ENCODE measurements at regions not wholly inside any gene's neighbourhood (a gene's known extent, or its start where the extent isn't known, plus 50 kb on each side); places are given as distances from the start of the nearest gene placed in this dataset.

DNA sequence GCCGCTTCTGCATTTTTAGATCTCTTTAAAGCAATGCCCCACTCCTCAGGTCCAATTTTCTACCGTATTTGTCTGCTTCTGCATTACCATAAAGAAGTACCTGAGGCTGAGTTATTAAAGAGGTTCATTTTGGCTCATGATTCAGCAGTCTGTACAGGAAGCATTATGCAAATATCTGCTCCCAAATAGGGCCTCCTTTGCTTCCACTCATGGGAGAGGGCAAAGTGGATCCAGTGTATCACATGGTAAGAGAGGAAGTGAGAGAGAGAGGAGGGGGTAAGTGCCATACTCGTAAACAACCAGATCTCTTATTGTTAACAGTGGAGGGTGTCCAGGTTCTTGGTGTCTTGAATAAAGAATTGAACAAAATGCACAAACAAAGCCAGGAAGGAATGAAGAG is 316.1 kb upstream of the SEL1L start:
- no peak for DNase-seq

DNA sequence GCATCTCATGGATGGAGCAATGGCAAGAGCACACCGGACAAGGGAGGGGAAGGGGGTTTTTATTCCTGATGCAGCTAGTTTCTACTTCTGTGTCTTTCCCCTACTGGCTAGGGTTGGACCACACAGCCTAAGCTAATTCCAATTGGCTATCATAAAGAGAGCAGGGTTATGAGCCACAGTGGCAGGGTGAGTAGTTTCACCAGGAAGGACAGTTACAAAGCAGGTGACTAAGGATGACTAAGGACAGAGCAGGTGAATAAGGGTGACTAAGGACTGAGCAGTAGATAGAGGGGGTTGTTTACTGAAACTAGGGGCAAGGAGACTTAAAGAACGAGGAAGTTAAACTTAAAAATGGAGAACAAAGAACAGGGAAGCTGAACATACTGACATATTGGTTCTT is 321.4 kb upstream of the SEL1L start:
- DNase-seq, result no peak

DNA sequence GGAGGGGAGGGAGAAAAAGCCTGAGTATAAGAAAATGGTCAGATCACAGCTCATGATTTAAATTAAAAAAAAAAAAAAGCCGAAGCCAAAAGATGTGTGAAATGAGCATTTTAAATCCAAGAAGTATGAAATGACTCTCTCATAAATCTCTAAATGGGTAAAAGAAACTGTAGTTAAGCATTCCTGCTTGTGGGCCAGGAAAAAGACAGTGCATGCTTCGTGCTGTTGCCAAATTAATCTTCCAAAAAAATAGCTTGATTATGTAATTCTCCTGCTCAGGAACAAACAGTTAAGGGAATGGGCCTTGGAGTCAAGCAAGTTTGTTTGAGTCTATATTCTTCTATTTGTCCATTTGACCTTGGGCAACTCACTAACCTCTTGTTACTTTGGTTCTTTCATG is 325.4 kb upstream of the SEL1L start:
- DNase-seq, result no peak

DNA sequence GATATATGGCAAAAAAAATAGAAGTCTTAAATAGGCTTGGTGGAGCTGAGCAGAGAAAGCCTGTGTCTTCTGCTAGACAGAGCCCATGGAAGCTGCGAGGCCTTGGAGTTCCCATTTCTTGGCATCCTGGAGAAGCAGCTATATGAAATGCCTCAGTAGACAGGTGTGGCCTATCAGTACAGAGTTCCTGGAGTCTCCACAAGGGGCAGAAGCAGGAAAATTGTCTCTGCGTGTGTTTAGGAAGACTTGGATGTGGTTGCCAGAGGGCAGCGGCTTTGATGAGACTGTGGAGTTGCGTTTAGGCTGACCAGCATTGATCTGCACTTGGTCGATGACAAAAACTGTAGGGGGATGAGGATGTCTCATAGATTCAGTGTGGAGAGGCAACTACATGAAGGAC is 334.5 kb upstream of the SEL1L start:
- DNase-seq, result no peak

DNA sequence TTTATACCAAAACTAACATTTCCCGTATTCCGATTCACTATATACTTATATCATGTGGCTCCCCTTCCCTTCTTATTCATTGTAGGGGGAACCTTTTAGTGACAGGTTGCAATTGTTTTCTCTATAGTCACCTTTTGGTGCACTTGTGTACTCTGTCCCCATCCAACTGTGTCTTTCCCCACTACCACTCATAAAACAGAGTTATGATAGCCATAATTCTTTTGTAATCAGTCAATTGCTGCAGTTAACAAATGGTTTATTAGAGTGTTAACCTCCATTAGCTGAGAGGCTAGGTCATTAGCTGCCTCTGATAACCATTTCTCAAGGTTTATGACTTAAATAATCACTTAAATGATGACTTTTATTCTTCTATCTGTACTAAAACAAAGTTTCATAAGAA is 338.1 kb upstream of the SEL1L start:
- no peak for DNase-seq

DNA sequence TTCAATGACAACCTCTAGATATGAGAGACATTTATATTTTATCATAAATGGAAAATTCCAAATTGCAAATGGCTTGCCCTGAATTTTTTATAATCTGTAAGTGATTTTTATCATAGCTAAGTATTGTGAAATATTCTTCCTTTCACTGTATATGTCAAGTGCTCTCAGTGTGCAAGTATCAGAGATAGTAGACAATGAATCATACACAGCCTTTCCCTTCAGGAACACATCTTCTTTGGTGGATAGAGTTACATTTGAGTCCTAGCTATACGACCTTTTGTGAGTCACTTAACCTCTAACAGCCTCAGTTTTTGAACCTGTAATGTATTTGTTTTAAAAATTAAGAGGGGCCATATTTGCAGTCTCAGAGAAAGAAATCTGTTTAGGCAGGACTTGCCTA is 350.7 kb upstream of the SEL1L start:
- no peak for DNase-seq

DNA sequence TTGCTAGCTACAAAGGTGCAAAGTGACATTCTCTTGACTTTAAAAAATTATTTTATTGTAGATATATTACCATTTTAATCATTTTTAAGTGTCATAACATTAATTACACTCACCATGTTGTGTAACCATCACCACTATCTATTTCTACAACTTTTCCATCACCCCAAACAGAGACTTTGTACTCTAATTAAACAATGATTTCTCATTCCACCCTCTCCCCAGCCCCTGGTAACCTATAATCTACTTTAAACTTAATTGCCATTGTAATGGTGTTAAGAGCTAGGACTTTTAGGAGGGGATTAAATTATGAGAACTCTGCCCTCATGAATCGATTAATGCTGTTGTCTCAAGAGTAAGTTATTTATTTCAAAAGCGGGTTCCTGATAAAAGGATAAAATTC is 352.9 kb upstream of the SEL1L start:
- DNase-seq, result no peak

DNA sequence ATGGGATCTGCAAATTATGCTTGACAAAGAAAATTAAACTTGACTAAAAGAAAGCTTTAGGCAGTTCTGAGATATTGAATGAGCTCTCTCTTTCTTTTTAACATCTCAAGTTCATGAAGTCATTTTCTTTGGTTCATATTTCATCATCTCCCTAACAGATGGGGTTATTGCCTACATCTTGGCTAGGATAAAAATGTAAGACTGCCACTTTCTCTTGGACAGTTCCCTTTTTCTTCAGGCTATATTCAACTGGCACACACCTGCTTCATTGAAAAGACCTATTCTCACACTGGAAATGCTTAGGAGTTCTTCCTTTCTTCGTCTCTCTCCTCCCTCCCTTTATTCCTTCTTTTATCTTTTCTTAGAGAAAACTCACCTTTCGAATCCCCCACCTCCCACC is 355.9 kb upstream of the SEL1L start:
- no peak for DNase-seq

DNA sequence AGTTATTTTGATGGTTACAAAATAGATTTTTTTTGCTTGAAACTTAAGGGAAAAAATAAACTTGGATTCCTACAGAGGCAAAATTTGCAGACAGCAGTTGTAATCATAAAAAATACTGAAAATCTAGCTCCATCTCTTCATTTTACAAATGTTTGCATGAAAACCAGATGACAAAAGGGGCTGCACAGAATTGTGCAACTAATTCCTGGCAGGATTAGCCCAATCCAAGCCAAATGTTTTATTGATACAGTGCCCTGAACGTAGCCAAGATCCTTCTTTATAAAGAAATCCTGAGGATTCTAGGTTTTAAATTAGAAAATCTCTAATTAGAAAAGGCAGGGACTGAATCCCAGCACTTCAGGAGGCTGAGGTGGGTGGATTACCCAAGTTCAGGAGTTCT is 356.4 kb upstream of the SEL1L start:
- no peak for DNase-seq

DNA sequence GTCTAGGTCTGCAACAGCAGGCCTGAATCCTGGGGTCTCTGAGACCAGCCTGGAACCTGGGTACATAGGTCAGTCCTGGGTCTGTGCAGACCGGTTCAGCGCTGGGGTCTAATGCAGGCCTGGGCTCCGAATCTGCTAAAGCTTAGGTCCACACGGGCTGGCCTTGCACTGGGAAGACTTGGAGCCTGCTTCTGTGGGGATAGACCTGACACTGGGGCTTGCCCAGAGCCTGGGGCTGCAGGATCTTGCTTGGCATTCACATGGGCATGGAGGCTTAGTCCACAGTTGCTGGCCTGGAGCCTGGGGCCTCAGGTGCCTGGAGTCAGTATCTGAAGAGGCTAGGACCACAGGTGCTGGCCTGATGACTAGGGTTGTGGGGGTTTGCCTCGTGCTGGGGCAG is 369.8 kb upstream of the SEL1L start:
- no peak for DNase-seq

DNA sequence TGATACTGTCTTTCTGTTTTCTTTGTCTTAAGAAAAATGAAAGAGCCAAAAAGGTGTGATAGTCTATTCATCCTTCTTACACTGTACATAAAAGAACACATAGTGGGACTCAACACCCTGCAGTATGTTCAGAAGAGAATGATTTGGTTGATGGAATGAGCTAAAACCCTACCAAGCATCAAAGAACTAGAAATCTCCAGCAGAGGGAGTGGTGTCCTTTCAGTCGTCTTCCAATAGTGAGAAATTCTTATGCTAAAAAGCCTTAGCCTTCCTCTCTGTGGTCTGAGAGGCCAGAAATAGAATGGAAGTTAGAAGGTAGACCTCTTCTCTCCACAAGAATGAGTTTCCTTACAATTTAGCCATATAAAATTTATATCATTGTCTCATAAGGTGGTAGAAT is 393.4 kb upstream of the SEL1L start:
- no peak for DNase-seq

DNA sequence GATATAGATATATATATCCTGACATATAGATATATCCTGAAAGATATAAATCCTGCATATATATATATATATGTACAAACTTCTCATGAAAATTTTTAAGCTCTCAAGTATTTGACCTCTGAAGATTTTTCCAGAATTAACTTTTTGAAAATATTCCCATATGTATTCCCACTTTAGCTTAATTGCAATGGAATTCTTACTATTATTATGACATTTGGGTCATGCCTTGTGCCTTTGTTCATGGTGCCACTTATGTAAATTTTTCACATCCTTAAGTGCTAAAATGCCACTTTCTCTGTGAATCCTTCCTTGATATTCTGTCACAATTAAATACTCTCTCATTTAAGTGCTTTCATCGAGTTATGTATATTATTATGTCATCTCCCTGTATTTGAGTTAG is 398.2 kb upstream of the SEL1L start:
- no peak for DNase-seq

DNA sequence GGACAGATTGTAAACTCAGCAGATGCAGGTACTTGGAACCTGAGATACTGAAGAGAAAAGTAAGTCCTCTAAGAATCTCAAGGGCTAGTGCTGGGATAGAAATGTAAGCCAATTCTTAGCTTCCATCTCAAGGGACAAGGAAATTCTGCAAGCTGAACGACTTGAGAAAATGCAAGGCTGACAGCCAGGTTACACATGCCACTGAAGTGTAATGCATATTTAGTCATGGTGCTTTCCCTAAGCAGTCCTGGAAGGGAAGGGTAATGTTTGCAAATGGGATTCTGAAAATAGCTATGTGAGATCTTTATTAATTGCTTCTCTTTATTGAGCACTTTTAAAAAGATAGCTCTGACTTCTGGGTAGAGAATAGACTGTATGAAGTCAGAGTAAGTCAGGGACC is 402.7 kb upstream of the SEL1L start:
- no peak for DNase-seq

DNA sequence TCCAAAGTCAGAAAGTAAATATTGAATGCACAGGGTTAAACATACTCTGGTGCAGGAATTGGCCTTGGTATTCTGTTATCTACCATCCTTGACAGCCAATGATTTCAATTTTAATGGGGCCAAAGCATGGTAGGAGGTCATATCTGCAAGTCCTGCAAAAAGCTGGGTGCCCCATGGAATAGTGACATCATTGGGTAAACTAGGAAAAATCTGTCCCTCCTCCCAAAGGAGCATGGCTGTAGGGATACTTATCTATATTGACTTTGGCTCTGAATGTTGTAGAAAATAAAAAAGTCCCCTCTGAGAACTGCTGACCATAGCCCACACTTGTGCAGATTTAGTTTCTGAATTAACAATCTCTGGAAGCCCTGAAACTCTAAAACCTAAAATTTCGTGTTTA is 403.2 kb upstream of the SEL1L start:
- no peak for DNase-seq

DNA sequence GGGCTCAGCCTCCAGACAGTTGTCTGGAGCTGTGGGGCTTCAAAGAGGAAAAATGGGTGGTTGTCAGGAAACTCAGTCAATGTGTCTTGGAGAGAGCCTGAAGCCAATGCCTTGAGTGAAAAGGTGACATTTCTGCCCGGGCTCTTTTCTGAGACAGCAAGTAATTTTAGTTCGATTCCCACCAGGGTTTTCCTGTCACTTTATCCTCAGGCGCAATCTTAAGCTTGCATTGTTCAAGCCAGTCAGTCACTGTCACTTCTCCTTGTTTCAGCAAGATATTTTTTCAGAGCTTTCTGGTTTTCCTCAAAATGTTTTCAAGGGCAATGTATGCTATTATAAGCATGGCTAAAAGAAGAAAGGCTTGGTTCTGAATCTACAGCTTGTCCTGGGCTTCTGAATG is 404.7 kb upstream of the SEL1L start:
- DNase-seq, result no peak

DNA sequence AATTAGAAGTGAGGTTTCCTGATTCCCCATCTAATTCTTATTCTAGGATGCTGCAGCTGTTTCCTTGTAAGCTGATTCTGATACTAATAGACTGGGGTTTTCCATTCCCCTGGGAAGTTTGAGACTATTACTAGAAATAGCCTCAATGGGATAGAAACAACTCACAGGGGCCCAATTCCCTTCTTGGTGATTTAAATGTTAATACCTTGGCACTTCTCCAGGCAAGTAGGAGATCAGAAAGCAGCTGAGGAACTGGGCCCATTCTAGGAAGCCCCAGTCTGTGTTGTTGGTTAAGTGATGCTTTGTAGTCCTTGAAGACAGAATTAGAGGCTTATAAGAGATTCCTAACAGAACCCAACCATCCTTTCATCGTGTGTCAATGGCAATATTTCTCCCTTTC is 407.0 kb upstream of the SEL1L start:
- no peak for DNase-seq

DNA sequence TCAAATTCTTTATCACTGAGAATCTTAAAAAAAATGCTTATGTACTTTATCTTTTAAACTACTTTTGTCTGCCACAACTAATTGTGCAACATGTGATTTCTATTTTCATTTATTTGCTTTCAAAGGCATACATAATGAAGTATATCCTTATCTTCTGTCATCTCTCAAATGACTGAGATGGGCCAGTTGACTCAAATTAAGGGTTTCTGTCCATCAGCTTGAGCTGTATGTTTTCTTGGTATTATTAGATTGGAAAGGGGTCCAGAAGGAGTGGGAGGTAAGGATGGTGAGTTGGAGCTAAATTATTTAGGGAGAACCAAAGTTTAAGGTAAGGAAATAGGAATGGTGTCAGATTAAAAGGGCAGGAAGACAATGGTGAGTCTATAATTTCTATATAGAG is 408.4 kb upstream of the SEL1L start:
- no peak for DNase-seq

DNA sequence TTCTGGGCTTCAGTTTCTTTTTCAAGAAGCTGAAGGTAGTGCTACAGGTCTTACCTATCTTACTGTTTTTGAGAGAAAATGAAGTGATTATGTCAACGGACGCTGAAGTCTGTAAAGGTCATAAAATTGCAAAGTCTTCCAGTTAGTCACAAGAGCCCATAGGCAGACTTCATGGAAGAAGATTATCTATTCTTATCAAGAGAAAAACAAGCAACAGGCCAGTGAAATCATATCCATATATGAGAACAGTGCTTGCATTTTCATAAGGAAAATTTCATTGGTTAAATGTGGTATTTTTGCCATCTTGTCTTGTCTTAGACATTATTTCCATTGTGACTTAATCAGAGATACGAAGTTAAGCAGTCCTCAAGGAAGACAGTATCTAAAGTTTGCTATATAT is 412.7 kb upstream of the SEL1L start:
- DNase-seq, result no peak

DNA sequence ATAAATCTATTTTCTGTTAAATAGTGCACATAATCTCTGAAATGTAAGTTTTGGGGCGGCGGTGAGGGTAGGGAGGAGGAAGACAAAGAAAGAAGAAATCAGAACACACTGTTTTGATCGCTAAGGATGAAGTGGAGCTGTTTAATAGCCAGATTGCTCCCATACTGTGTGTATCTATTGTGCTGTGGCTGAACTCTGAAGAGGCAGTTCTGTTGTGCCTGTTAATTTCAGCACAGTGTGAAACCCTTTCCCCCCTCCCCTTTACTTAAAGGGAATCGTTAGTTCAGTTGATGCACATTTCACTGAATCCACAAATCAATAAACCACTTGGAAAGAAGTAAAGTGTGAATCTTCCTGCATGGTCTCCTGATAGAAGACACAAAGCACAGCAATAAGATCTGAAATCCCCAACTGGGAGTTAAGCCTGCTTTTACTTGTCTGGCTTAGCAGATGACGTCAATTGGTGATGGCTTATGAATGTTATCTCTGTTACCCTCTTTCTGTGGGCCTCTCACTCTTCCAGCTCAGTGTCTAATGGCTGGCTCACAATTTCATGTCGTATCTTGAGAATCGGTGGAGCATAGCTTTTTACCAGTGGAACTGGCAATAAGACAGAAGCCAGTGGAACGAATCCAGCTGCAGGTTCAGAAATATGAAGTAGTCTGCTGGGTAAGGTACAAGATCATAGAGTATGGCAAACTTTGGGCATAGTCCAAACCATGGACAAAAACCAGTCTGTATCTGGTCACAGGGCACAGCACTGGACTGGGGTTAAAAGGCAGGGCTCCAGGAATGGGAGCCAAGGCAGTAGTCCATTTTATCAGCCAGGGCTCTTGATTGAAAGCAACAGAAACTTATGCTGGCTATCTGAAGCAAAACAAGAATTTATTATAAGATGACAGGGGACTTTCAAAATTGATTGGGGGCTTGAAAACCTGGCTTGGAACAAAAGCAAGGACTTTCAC is 413.5 kb upstream of the SEL1L start:
- DNase-seq, result no peak

DNA sequence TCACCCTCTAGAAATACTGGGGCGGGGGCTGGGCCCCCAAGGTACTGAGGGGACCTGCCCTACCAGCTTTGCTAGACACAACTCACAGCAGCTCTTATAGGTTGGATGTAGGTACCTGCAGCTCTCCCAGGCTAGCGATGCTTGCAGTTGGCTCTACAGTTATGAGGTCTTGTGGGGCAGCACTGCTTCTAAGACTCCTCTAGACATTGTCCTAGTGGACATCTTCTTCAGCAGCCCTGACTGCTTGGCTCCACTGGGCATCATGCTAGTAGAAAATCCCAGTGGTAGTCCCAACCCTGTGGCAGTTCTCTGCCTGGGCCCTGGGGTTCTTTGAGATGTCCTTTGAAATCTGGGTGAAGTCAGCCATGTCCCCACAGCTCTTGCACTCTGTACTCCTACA is 419.3 kb upstream of the SEL1L start:
- no peak for DNase-seq

DNA sequence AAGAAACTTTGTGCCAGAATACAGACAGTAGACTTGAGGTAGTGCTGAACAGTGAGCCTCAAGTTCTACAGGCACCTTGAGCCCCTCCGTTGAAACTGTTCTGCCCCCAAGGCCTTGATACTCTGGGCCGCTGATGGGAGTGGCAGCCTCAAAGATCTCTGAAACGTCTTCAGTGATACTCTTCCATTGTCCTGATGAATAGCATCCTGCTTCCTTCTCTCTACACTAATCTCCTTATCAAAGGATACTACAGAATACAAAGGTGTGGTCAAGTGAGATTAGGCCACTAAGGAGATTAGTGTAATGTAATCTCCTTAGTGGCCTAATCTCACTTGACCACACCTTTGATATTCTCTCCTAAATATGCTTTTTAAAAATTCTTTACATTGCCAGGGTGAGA is 419.8 kb upstream of the SEL1L start:
- no peak for DNase-seq

DNA sequence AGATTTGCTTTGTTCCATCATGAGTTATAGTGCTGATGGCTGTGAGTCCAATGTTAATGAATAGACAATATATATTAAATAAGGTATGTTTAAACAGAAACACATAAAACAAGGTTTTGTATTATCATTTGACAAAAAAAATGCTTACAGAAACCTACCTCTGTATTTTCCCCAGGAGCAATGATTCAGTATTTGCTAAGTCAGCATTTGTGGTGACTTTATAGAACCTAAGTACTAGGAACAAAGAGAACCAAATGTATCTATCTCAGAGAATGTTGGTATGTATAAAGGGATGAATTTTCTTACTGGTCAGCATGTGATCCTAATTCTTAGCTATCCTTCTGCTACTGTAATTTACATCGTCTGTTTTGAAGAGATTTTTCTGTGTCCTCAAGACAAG is 421.5 kb upstream of the SEL1L start:
- no peak for DNase-seq

DNA sequence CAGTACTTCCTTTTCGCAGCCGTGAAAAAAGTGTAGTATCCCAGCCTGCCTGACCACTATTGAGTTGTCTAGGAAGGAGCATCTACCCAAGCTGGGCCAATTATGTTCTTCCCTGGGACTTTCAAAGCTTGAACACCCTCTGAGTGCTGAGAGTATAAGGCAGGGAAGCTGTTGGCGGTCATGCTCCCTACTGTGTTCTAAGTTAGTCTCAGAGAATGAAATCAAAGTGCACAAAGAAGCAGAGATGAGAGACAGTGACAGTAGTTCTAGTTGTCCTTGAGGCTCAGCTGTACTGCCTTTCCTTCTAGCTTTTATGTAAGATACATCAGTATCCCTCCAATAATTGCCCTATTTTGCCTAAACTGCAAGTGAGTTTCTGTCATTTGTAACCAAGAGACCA is 427.1 kb upstream of the SEL1L start:
- DNase-seq, result no peak

DNA sequence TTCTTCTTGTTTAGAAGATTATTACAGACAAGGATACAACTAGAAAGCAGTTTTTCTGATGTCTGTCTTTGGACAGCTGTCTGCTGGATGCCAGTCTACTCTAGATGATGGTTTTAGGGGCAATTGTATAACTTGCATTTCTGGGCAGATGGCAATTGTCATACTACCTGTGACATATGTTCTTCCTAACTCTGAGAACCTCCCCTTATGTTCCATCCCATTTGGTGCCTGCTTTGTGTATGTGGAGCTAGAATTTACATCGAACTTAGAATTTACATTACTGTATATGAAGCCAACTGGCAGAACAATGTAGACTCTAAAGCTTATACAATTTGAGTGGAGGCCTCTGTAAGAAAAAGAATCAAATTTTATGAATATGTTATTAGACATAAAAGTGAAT is 430.2 kb upstream of the SEL1L start:
- no peak for DNase-seq

DNA sequence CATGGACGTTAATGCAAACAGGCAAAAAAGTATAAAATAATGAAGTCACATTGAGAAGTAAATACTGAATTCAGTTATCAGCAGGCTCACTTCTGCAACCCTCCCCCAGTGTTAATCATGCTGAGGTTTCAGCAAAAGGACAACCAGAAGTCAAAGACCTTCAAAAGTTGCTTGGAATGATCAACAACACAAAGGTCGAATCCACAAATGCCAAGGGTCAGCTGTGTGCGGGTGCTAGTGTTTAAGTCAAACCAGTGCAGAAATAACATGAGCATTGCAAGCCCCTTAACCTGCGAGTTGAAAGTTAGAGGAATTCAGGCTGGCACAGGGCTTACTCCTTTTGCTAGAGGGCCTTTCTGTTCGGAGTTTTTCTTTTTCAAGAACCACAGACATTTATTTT is 436.7 kb upstream of the SEL1L start:
- no peak for DNase-seq
